Astrocyte (in vitro differentiated cells and primary cell): ENCODE measurements at regions not wholly inside any gene's neighbourhood (a gene's known extent, or its start where the extent isn't known, plus 50 kb on each side); places are given as distances from the start of the nearest gene placed in this dataset.

Source experiments
- CTCF ChIP-seq: IDR thresholded peaks from 2 replicates; pipeline ENCODE4 v1.5.1; 2011; ENCODE audit warnings: low read depth, mild to moderate bottlenecking, inconsistent platforms, low read length, moderate library complexity; ENCODE audit not compliant: insufficient read depth
- EZH2 ChIP-seq: IDR thresholded peaks from 2 replicates; pipeline ENCODE4 v1.6.1; 2012; ENCODE audit warnings: mild to moderate bottlenecking, low read length, inconsistent platforms; ENCODE audit not compliant: insufficient read depth

GRCh38 chr7:27344471-27344870, 101.9 kb downstream of the EVX1 start:
- TF ChIP-seq CTCF (no peak), EZH2 (no peak)
